Ovary (tissue), 7 donors: ENCODE measurements at regions not wholly inside any gene's neighbourhood (a gene's known extent, or its start where the extent isn't known, plus 50 kb on each side); places are given as distances from the start of the nearest gene placed in this dataset.
"Not testable (repeated sequence)": the region's sequence is repeated elsewhere in the genome, so short reads cannot be mapped to it uniquely, and the experiment has no call there.

Experiments
- DNase-seq, 5 donors: peaks; one replicate each; pipeline ENCODE4 v3.0.0-alpha.2; 2019 to 2020
- H3K27ac ChIP-seq, 2 donors: fragments of 200-600 bp; one replicate each; pipeline versions ENCODE4 v1.5.1 to v1.8.0; 2019 to 2022
- H3K27me3 ChIP-seq: fragments of 200-600 bp; one replicate; pipeline ENCODE4 v1.8.0; 2022
- H3K36me3 ChIP-seq: fragments of 200-600 bp; sonication (generic); one replicate; pipeline ENCODE4 v1.5.1; 2019
- H3K4me1 ChIP-seq: one replicate; pipeline ENCODE4 v1.8.1; 2013; ENCODE audit warnings: mild to moderate bottlenecking, moderate library complexity; ENCODE audit not compliant: insufficient read depth
- H3K4me3 ChIP-seq: fragments of 200-600 bp; sonication (generic); one replicate; pipeline ENCODE4 v1.5.1; 2017
- H3K9me3 ChIP-seq, 2 donors: fragments of 200-600 bp in 1 of 2; sonication (generic) in 1 of 2; one replicate each; pipeline versions ENCODE4 v1.5.1 to v1.8.1; 2013 to 2019; ENCODE audit warnings: mild to moderate bottlenecking in 1 of 2, moderate library complexity in 1 of 2
- EP300 ChIP-seq: sonication (generic); formaldehyde crosslinking; IDR thresholded peaks from one replicate; pipeline ENCODE4 v1.6.1; 2017; ENCODE audit warnings: antibody characterized with exemption
- POLR2A ChIP-seq: fragments of 450-650 bp; IDR thresholded peaks from one replicate; pipeline ENCODE4 v1.6.1; 2017; ENCODE audit warnings: antibody characterized with exemption, mild to moderate bottlenecking, moderate library complexity
- WGBS, 3 donors: extraction: QIAGEN DNeasy Blood & Tissue Kit in 1 of 3; methylation state at CpG; one replicate each; pipeline versions ENCODE4 v1.1.5 to v1.1.7; 2013 to 2017; 5-methylcytosine and 5-hydroxymethylcytosine counted together
- intact Hi-C, 4 donors: fragments of 100-400 bp; cut with DNase I; formaldehyde crosslinking; loops; one replicate each; pipeline versions ENCODE4 v1.11.0 to v1.15.1; 2022 to 2023
- TF ChIP-seq, protein P1 (sequence below), 3 donors: fragments of 450-650 bp in 2 of 3; fragments of 200-600 bp in 1 of 3; IDR thresholded peaks; one replicate each; pipeline versions ENCODE4 v1.5.1 to v1.8.0; 2016 to 2022; ENCODE audit warnings: antibody characterized with exemption in 3 of 3, mild to moderate bottlenecking in 1 of 3
- donor health status: DM: no; HTN: no; CAD: no; lungs with moderate emphysema.
- donor health status: DM: no; HTN: no; CAD: no.
- donor health status: Bipolar disorder and iron deficiency.
- donor health status: DM: no; HTN: no; CAD: no.
- donor health status: DM: yes; HTN: yes; CAD: no.

DNA sequence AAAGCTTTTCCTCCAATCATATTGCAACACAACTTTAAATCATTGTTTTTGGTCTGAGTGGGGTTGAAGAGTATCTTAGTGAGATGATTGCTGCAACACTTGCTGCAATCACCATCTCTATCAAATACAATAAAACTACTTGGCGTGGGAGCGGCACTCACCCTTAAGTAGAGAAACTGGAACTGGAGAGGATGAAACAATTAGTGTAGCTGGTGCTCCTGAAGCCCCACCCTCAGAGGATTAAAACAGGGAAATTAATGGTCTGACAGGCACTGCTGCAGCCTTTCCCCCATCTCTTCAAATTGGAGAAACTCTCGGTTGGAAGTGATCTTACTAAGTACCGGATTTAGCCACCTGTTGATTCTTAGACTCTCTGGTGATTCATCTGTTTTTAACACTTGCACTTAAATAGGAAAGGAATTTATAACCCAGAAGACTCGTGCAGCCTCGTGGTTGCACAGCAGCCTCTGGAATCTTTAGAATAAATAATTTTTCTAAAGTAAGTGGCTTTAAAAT is 80.5 kb upstream of the KIF26B start:
- no peaks in the 10 kb centered on the region for H3K27me3 ChIP-seq
- H3K36me3 ChIP-seq, result no peaks in the 10 kb centered on the region
- intact Hi-C loops, result no loop called here
- no peak for DNase-seq
- TF ChIP-seq EP300, result no peak
- TF ChIP-seq POLR2A, result no peak
- TF ChIP-seq, protein P1, sequence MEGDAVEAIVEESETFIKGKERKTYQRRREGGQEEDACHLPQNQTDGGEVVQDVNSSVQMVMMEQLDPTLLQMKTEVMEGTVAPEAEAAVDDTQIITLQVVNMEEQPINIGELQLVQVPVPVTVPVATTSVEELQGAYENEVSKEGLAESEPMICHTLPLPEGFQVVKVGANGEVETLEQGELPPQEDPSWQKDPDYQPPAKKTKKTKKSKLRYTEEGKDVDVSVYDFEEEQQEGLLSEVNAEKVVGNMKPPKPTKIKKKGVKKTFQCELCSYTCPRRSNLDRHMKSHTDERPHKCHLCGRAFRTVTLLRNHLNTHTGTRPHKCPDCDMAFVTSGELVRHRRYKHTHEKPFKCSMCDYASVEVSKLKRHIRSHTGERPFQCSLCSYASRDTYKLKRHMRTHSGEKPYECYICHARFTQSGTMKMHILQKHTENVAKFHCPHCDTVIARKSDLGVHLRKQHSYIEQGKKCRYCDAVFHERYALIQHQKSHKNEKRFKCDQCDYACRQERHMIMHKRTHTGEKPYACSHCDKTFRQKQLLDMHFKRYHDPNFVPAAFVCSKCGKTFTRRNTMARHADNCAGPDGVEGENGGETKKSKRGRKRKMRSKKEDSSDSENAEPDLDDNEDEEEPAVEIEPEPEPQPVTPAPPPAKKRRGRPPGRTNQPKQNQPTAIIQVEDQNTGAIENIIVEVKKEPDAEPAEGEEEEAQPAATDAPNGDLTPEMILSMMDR (IDR thresholded peaks at IDR 0.05), result no peak
- 20 to 33% (median 22%) methylated on average over 6 of the region's 6 CpGs for WGBS, 3 donors
- no peaks in the 10 kb centered on the region for H3K4me1 ChIP-seq
- no peaks in the 10 kb centered on the region for H3K9me3 ChIP-seq
- no peak overlapping the region for H3K27ac ChIP-seq
- H3K4me3 ChIP-seq, result no peak overlapping the region

DNA sequence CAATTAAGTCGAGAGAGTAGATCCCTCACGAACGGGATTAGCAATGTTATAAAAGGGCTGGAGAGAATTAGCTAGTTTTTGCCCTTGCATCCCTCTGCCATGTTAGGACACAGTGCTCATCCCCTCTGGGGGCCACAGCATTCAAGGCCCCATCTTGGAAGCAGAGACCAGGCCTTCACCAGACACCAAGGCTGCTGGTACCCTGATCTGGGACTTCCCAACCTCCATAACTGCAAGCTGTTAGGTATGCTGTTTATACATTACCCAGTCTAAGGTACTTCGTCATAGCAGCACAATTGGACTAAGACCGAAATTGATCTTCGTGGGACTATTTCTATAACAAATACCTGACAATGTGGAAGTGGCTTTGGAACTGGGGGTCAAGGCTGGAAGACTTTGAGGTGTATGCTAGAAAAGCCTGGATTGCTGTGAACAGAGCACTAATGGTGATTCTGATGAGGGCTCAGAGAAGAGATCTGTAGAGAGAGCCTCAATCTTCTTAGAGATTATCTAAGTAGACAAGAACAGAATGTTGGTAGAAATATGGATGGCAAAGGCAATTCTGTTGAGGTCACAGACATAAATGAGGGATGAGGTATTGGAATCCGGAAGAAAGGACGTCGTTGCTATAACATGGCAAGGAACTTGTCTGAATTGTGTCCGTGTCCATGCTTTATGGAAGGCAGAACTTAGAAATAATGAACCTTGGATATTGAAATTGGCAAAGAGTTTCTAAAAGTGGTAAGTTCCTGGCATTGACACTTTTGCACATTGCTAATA is 83.8 kb upstream of the KIF26B start:
- H3K4me3 ChIP-seq, result no peak overlapping the region
- TF ChIP-seq EP300, result no peak
- no peak for TF ChIP-seq POLR2A
- TF ChIP-seq, protein P1 (IDR thresholded peaks at IDR 0.05), result no peak
- WGBS, 3 donors, result 96 to 98% (median 96%) methylated on average over 10 of the region's 10 CpGs
- H3K9me3 ChIP-seq, result no peaks in the 10 kb centered on the region
- H3K36me3 ChIP-seq, result no peaks in the 10 kb centered on the region
- intact Hi-C loops, result no loop called here
- H3K27ac ChIP-seq, result no peak overlapping the region
- no peak for DNase-seq
- H3K4me1 ChIP-seq, result no peaks in the 10 kb centered on the region
- no peaks in the 10 kb centered on the region for H3K27me3 ChIP-seq

DNA sequence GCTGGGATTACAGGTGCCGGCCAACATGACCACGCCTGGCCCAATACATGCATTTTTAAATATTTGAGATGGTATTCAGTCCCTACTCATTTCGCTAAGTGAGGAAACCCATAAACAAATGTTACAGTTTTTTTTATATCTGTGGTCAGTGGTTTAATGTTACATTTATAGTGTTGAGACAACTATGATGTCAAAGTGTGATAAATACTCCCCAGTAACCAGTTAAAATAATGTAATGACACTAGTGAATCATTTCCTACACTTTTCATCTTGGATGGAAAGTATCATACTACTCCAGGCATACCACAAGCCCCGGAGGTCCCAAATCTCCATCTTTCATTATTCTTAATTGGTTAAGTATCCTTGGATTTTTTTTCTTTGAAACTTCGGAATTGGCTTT is 87.5 kb upstream of the KIF26B start:
- H3K27me3 ChIP-seq, result no peaks in the 10 kb centered on the region
- intact Hi-C loops, result no loop called here
- no peak overlapping the region for H3K27ac ChIP-seq
- 72 to 88% (median 76%) methylated on average over 5 of the region's 5 CpGs for WGBS, 3 donors
- no peaks in the 10 kb centered on the region for H3K36me3 ChIP-seq
- H3K4me3 ChIP-seq, result no peak overlapping the region
- H3K9me3 ChIP-seq, result no peaks in the 10 kb centered on the region
- DNase-seq, result no peak
- TF ChIP-seq, protein P1 (IDR thresholded peaks at IDR 0.05), result no peak
- no peak for TF ChIP-seq EP300
- no peak for TF ChIP-seq POLR2A
- H3K4me1 ChIP-seq, result no peaks in the 10 kb centered on the region

DNA sequence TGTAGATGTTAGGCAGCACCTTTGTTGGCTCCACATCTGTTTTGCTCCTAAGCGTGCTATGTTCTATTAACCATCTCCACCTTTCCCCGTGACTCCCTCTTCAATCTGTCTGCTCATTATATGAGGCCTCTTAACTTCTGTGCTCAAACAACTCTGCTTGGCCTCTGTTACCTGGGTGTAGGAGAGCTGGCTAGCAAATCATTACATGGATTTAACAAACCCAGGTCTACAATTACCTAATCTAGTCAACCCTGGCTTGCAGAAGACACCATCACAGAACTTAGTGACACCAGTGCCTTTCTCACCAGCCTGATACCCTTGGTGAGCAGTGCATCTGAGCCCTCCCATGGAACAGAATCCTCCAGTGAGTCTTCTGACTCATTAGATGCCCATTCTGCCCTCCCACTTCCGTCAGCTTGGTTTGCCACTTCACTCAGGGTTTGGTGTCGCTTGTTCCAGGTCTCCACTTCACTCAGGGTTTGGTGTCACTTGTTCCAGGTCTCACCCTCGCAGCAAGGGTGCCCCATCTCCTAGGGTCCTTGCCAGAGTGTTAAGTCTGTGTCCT is 92.0 kb upstream of the KIF26B start:
- 88 to 95% (median 92%) methylated on average over 5 of the region's 5 CpGs for WGBS, 3 donors

DNA sequence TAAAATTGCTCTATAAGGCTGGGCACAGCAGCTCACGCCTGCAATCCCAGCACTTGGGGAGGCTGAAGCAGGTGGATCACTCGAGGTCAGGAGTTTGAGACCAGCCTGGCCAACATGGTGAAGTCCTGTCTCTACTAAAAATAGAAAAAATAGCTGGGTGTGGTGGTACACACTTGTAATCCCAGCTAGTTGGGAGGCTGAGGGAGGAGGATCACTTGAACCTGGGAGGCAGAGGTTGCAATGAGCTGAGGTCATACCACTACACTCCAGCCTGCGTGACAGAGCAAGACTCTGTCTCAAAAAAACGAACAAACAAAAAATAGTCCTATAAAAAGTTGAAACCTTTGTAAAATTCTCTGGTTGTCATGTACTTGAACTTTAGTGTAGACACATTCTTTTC is 93.0 kb upstream of the KIF26B start:
- 87 to 89% (median 88%) methylated on average over 4 of the region's 4 CpGs for WGBS, 3 donors
- H3K4me3 ChIP-seq, DNase-seq, H3K4me1 ChIP-seq, H3K9me3 ChIP-seq, H3K27me3 ChIP-seq, H3K27ac ChIP-seq, intact Hi-C loops, H3K36me3 ChIP-seq: not testable (repeated sequence)

More for the DNA sequence above, 92.0 kb upstream of the KIF26B start:
- Histone ChIP-seq H3K4me3 (no peak overlapping the region), H3K27ac (no peak overlapping the region), H3K27me3 (no peaks in the 10 kb centered on the region), H3K36me3 (no peaks in the 10 kb centered on the region), H3K4me1 (peaks cover 2% of the 10 kb centered on the region), H3K9me3 (no peaks in the 10 kb centered on the region)
- DNase-seq, result no peak
- intact Hi-C loops, result no loop called here
- TF ChIP-seq EP300 (no peak), POLR2A (no peak)
- TF ChIP-seq, protein P1 (IDR thresholded peaks at IDR 0.05), result no peak
